ENCODE measurements at regions not wholly inside any gene's neighbourhood (a gene's known extent, or its start where the extent isn't known, plus 50 kb on each side); places are given as distances from the start of the nearest gene placed in this dataset.

DNA sequence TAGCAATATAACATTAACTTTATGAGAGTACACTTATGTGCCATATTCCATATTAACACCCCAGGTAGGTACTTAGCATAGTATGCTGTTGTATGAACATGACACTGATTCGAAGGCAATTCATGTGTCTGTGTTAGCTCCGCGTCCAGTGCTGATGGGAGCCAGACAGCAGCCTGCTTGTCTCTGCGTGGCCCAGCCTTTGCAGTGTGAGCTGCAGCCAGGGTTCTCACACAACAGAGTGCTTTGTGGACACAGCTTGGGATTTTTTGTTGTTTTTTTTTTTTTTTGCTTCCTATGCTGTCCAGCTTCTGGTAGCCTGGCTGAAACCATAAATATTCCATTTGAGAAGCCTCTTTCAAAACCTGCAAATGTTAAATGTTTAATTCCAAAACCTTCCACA is 350.9 kb downstream of the SMOC2 start:
- intact Hi-C loops (cut with DNase I) = no loop called here
- H3K4me1 ChIP-seq = no peaks in the 10 kb centered on the region
- H3K36me3 ChIP-seq = no peaks in the 10 kb centered on the region
- no peak overlapping the region for H3K4me3 ChIP-seq
- H3K27ac ChIP-seq = no peak overlapping the region
- no peaks in the 10 kb centered on the region for H3K27me3 ChIP-seq
- TF ChIP-seq POLR2A (IDR thresholded peaks at IDR 0.05) (no peak), CTCF (IDR thresholded peaks at IDR 0.05) (no peak)
- ATAC-seq (no peak), DNase-seq (no peak)
- H3K9me3 ChIP-seq = no peaks in the 10 kb centered on the region
- WGBS, 4 donors = 56 to 77% (median 65%) methylated on average over 4 of the region's 4 CpGs

DNA sequence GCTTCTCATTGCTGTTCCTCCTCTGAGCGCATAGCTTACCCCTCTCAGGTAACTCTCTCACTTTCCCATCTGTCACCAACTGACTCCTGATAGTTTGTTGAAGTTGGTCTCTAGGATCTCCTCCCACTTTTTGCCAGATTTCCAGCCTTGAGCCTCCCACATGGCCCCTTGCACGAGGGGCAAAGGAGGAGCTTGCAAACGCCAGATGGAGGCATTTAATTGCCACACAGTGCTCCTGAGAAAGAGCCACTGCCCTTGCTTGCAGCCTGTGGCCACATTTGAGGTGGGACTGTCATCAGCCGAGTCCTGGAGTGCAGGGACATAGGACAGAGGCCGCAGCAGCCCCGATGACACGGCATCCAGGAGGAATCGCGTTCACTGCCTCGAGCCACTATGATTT is 348.7 kb downstream of the SMOC2 start:
- 76 to 79% (median 78%) methylated on average over 10 of the region's 10 CpGs for WGBS, 4 donors

DNA sequence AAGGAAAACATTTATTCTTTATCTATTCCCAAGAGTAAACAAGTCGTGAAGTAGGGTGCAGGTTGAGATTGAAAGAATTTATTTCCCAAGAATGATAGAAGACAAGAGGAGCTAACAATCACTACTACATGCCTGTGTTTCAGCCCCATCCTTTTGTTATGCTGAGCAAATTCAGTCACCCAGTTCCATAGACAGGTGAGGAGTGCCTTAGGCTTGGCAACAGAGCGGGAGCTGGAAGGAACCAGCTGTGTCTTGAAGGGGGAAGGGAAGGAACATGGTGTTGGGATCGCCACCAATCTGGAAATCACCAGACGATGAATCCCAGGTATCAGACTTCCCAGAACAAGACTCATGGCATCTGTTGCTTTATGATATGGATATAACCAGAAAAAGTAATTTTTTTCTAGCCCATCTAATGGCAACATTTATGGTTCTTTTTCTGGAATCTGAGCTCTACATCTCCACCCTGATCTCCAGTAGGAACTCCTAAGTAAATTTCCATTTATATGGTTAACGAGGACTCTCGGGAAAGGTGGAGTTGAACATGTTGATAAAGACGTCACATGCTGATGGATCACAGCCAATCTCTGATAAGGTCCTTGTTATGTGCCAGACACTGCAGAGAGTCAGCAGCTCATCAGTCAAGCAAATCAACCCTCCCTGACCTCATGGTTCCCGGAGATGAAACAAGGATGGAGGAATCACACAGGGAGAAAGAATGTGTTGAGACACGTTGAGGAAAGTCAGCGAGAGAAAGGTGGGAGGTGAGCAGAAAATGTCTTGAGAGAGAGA is 344.9 kb downstream of the SMOC2 start:
- no peak overlapping the region for H3K4me3 ChIP-seq
- 35 to 48% (median 38%) methylated on average over 10 of the region's 10 CpGs for WGBS, 4 donors
- ATAC-seq (no peak), DNase-seq (no peak)
- peaks cover 0 to 8% (median 0%) of the 10 kb centered on the region in 9 donors for H3K27me3 ChIP-seq
- TF ChIP-seq CTCF (IDR thresholded peaks at IDR 0.05) (no peak), POLR2A (IDR thresholded peaks at IDR 0.05) (no peak)
- no peaks in the 10 kb centered on the region for H3K36me3 ChIP-seq
- H3K9me3 ChIP-seq = no peaks in the 10 kb centered on the region
- no peaks in the 10 kb centered on the region for H3K4me1 ChIP-seq
- intact Hi-C loops (cut with DNase I) = no loop called here
- H3K27ac ChIP-seq = no peak overlapping the region

More for the DNA sequence above, 348.7 kb downstream of the SMOC2 start:
- Histone ChIP-seq H3K27me3 (peaks cover 0 to 2% (median 0%) of the 10 kb centered on the region in 9 donors), H3K4me3 (no peak overlapping the region), H3K9me3 (no peaks in the 10 kb centered on the region), H3K27ac (no peak overlapping the region), H3K36me3 (no peaks in the 10 kb centered on the region), H3K4me1 (no peaks in the 10 kb centered on the region)
- DNase-seq (no peak), ATAC-seq (no peak)
- intact Hi-C loops (cut with DNase I) = no loop called here
- TF ChIP-seq POLR2A (IDR thresholded peaks at IDR 0.05) (no peak), CTCF (IDR thresholded peaks at IDR 0.05) (no peak)

- 76 to 91% (median 78%) methylated on average over 14 of the region's 14 CpGs for WGBS, 4 donors
Observed at GRCh38 chr6:168784426-168784825, 343.4 kb downstream of the SMOC2 start.

More at GRCh38 chr6:168784426-168784825, 343.4 kb downstream of the SMOC2 start:
- TF ChIP-seq CTCF (IDR thresholded peaks at IDR 0.05) = no peak
- TF ChIP-seq POLR2A (IDR thresholded peaks at IDR 0.05) = no peak
- H3K9me3 ChIP-seq = peaks cover 0 to 8% (median 0%) of the 10 kb centered on the region in 12 donors
- H3K27ac ChIP-seq = no peak overlapping the region
- intact Hi-C loops (cut with DNase I) = no loop called here
- no peaks in the 10 kb centered on the region for H3K4me1 ChIP-seq
- H3K36me3 ChIP-seq = no peaks in the 10 kb centered on the region
- no peak overlapping the region for H3K4me3 ChIP-seq
- no peak for DNase-seq
- ATAC-seq = no peak
- peaks cover 0 to 8% (median 0%) of the 10 kb centered on the region in 9 donors for H3K27me3 ChIP-seq

Measured in heart left ventricle (tissue), 16 donors.